ENCODE measurements at regions not wholly inside any gene's neighbourhood (a gene's known extent, or its start where the extent isn't known, plus 50 kb on each side); places are given as distances from the start of the nearest gene placed in this dataset.

DNA sequence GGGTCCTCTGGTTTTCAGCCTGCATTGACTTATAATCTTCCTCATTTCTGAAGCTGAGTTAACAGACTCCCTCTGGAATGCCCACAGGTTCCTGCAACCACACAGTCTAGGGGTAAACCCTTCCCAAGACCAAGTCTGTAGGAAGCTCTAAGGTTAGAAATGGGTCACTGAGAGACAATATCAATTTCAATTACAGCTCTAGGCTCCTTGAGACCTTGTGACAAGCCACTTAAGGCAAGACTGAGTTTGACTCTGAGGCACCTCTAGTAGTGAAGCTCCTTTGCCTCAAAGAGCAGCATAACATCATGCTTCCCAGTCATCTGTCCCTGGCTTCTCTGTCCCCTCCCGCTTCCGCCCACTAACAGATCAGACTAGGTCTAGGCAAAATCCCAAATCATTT, 333.2 kb upstream of the JARID2 start:
- Histone ChIP-seq H3K9me3 (no peaks in the 10 kb centered on the region), H3K4me1 (no peaks in the 10 kb centered on the region), H3K36me3 (ENCODE audit: control insufficient read depth, insufficient read depth, low read length) (no peaks in the 10 kb centered on the region), H3K27me3 (replicated peaks; ENCODE audit: control insufficient read depth, insufficient read depth, low read length) (no peaks in the 10 kb centered on the region), H3K4me3 (ENCODE audit: low read depth, low read length) (no peak overlapping the region)
- no TSS peak for BruUV-seq (replicated peaks)
- H3K27me3 Mint-ChIP-seq (ENCODE audit: insufficient read depth, unreplicated experiment): no peaks in the 10 kb centered on the region
- H3K4me3 Mint-ChIP-seq (ENCODE audit: unreplicated experiment): no peak overlapping the region
- POLR2A ChIA-PET: no interaction called here
- DNase-seq: no peak
- intact Hi-C loops (cut with micrococcal nuclease; ENCODE audit: unreplicated experiment): no loop called here
- TF ChIP-seq, protein P1, sequence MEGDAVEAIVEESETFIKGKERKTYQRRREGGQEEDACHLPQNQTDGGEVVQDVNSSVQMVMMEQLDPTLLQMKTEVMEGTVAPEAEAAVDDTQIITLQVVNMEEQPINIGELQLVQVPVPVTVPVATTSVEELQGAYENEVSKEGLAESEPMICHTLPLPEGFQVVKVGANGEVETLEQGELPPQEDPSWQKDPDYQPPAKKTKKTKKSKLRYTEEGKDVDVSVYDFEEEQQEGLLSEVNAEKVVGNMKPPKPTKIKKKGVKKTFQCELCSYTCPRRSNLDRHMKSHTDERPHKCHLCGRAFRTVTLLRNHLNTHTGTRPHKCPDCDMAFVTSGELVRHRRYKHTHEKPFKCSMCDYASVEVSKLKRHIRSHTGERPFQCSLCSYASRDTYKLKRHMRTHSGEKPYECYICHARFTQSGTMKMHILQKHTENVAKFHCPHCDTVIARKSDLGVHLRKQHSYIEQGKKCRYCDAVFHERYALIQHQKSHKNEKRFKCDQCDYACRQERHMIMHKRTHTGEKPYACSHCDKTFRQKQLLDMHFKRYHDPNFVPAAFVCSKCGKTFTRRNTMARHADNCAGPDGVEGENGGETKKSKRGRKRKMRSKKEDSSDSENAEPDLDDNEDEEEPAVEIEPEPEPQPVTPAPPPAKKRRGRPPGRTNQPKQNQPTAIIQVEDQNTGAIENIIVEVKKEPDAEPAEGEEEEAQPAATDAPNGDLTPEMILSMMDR (IDR thresholded peaks at IDR 0.05; ENCODE audit: insufficient read depth in 1 of 2, low read depth in 1 of 2, low read length in 1 of 2, severe bottlenecking in 1 of 2, unreplicated experiment in 1 of 2): no peak
- CTCF ChIA-PET: no interaction called here
- H3K27ac Mint-ChIP-seq (ENCODE audit: unreplicated experiment): no peak overlapping the region
- H3K4me1 Mint-ChIP-seq (ENCODE audit: low read depth, unreplicated experiment): no peaks in the 10 kb centered on the region
- H3K9me3 Mint-ChIP-seq (ENCODE audit: unreplicated experiment): no peaks in the 10 kb centered on the region
- H3K36me3 Mint-ChIP-seq (ENCODE audit: insufficient read depth, unreplicated experiment): no peaks in the 10 kb centered on the region

DNA sequence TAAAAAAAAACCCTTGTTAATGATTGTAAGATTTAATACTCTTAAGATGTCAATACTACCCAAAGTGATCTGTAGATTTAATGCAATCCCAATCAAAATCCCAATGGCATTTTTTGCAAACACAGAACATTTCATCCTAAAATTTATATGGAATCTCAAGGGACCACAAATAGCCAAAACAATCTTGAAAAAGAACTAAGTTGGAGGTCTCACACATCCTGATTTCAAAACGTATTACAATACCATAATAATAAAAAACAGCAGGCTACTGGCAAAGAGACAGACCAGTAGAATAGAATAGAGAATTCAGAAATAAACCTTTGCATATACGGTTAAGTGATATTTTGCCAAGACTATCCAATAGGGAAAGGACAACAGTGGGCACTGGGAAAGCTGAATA, 331.9 kb upstream of the JARID2 start:
- ChIA-PET CTCF (no interaction called here), POLR2A (no interaction called here)
- H3K9me3 Mint-ChIP-seq (ENCODE audit: unreplicated experiment): no peaks in the 10 kb centered on the region
- H3K27ac Mint-ChIP-seq (ENCODE audit: unreplicated experiment): no peak overlapping the region
- H3K36me3 ChIP-seq (ENCODE audit: control insufficient read depth, insufficient read depth, low read length): no peaks in the 10 kb centered on the region
- no peak for DNase-seq
- H3K4me3 Mint-ChIP-seq (ENCODE audit: unreplicated experiment): no peak overlapping the region
- H3K9me3 ChIP-seq: no peaks in the 10 kb centered on the region
- no peaks in the 10 kb centered on the region for H3K4me1 ChIP-seq
- H3K4me3 ChIP-seq (ENCODE audit: low read depth, low read length): no peak overlapping the region
- no peaks in the 10 kb centered on the region for H3K4me1 Mint-ChIP-seq (ENCODE audit: low read depth, unreplicated experiment)
- no TSS peak for BruUV-seq (replicated peaks)
- H3K36me3 Mint-ChIP-seq (ENCODE audit: insufficient read depth, unreplicated experiment): no peaks in the 10 kb centered on the region
- no peaks in the 10 kb centered on the region for H3K27me3 ChIP-seq (replicated peaks; ENCODE audit: control insufficient read depth, insufficient read depth, low read length)
- TF ChIP-seq, protein P1 (IDR thresholded peaks at IDR 0.05; ENCODE audit: insufficient read depth in 1 of 2, low read depth in 1 of 2, low read length in 1 of 2, severe bottlenecking in 1 of 2, unreplicated experiment in 1 of 2): no peak
- intact Hi-C loops (cut with micrococcal nuclease; ENCODE audit: unreplicated experiment): no loop called here
- no peaks in the 10 kb centered on the region for H3K27me3 Mint-ChIP-seq (ENCODE audit: insufficient read depth, unreplicated experiment)

DNA sequence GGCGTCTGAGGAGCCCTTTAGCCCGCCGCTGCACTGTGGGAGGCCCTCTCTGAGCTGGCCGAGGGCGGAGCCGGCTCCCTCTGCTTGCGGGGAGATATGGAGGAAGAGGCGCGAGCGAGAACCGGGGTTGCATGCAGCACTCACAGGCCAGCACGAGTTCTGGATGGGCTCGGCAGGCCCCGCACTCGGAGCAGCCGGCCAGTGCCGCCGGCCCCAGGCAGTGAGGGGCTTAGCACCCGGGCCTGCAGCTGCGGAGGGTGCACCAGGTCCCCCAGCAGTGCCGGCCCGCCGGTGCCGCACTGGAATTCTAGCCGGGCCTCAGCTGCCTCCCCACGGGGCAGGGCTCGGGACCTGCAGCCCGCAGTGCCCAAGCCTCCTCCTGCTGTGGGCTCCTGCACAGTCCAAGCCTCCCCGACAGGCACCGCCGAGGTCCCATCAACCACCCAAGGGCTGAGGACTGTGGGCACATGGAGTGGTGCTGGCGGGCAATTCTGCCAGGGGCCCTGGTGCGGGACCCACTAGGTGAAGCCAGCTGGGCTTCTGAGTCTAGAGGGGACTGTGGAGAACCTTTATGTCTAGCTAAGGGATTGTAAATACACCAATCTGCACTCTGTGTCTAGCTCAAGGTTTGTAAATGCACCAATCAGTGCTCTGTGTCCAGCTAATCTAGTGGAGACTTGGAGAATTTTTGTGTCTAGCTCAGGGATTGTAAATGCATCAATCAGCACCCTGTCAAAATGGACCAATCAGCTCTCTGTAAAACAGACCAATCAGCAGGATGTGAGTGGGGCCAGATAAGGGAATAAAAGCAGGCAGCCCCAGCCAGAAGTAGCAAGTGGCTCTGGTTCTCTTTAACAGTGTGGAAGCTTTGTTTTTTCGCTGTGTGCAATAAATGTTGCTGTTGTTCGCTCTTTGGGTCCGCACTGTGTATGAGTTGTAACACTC, 329.7 kb upstream of the JARID2 start:
- Mint-ChIP-seq H3K4me1 (ENCODE audit: low read depth, unreplicated experiment) (no peaks in the 10 kb centered on the region), H3K27me3 (ENCODE audit: insufficient read depth, unreplicated experiment) (no peaks in the 10 kb centered on the region), H3K4me3 (ENCODE audit: unreplicated experiment) (no peak overlapping the region), H3K27ac (ENCODE audit: unreplicated experiment) (no peak overlapping the region), H3K36me3 (ENCODE audit: insufficient read depth, unreplicated experiment) (no peaks in the 10 kb centered on the region), H3K9me3 (ENCODE audit: unreplicated experiment) (no peaks in the 10 kb centered on the region)
- no TSS peak for BruUV-seq (replicated peaks)
- intact Hi-C loops (cut with micrococcal nuclease; ENCODE audit: unreplicated experiment): no loop called here
- ChIA-PET CTCF (interaction anchor here (0.7 kb wide), 1 partner anchor 1342 kb away, joined by 3 read pairs; the partner anchor contains the start of gene SIRT5), POLR2A (no interaction called here)
- peak in 1 of 2 experiments; percentile 4 for DNase-seq
- no peaks in the 10 kb centered on the region for H3K9me3 ChIP-seq
- H3K4me1 ChIP-seq: no peaks in the 10 kb centered on the region
- H3K36me3 ChIP-seq (ENCODE audit: control insufficient read depth, insufficient read depth, low read length): no peaks in the 10 kb centered on the region
- no peaks in the 10 kb centered on the region for H3K27me3 ChIP-seq (replicated peaks; ENCODE audit: control insufficient read depth, insufficient read depth, low read length)
- TF ChIP-seq, protein P1 (IDR thresholded peaks at IDR 0.05; ENCODE audit: insufficient read depth in 1 of 2, low read depth in 1 of 2, low read length in 1 of 2, severe bottlenecking in 1 of 2, unreplicated experiment in 1 of 2): no peak
- no peak overlapping the region for H3K4me3 ChIP-seq (ENCODE audit: low read depth, low read length)

Data from Caco-2 (cell line).